MM.1S (cell line): ENCODE measurements at regions not wholly inside any gene's neighbourhood (a gene's known extent, or its start where the extent isn't known, plus 50 kb on each side); places are given as distances from the start of the nearest gene placed in this dataset.

Source experiments
- EZH2 ChIP-seq: fragments of 300-600 bp; sonication (generic); optimal IDR thresholded peaks from 2 replicates; pipeline ENCODE3; 2017; ENCODE audit warnings: low read depth, mild to moderate bottlenecking, antibody characterized with exemption, low read length, mixed read lengths
- TF ChIP-seq, protein P1 (sequence below): fragments of 300-600 bp; sonication (generic); IDR thresholded peaks from 2 replicates; pipeline ENCODE4 v1.5.1; 2016; ENCODE audit warnings: antibody characterized with exemption, low read length, mixed read lengths

DNA sequence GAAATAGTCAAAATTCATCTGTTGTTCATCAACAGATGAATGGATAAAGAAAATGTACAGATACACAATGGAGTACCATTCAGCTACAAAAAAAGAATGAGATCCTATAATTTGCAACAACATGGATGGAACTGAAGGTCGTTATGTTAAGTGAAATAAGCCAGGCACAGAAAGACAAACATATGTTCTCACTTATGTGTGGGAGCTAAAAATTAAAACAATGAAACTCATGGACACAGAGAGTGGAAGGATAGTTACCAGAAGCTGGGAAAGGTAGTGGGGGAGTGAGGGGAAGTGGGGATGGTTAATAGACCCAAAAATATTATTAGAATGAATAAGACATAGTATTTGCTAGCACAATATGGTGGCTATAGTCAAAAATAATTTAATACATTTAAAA is 70.0 kb upstream of the KCNMA1 start:
- no peak for TF ChIP-seq EZH2
- TF ChIP-seq, protein P1, sequence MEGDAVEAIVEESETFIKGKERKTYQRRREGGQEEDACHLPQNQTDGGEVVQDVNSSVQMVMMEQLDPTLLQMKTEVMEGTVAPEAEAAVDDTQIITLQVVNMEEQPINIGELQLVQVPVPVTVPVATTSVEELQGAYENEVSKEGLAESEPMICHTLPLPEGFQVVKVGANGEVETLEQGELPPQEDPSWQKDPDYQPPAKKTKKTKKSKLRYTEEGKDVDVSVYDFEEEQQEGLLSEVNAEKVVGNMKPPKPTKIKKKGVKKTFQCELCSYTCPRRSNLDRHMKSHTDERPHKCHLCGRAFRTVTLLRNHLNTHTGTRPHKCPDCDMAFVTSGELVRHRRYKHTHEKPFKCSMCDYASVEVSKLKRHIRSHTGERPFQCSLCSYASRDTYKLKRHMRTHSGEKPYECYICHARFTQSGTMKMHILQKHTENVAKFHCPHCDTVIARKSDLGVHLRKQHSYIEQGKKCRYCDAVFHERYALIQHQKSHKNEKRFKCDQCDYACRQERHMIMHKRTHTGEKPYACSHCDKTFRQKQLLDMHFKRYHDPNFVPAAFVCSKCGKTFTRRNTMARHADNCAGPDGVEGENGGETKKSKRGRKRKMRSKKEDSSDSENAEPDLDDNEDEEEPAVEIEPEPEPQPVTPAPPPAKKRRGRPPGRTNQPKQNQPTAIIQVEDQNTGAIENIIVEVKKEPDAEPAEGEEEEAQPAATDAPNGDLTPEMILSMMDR: no peak
